ENCODE measurements at regions not wholly inside any gene's neighbourhood (a gene's known extent, or its start where the extent isn't known, plus 50 kb on each side); places are given as distances from the start of the nearest gene placed in this dataset.
"Not testable (repeated sequence)": the region's sequence is repeated elsewhere in the genome, so short reads cannot be mapped to it uniquely, and the experiment has no call there.

GRCh38 chr5:23411994-23412393 lies 95.4 kb upstream of the PRDM9 start:
- Histone ChIP-seq H3K36me3 (ENCODE audit: control insufficient read depth, insufficient read depth, low read length) (no peaks in the 10 kb centered on the region), H3K4me3 (ENCODE audit: low read depth in 2 of 2, low read length in 2 of 2) (no peak overlapping the region), H3K27me3 (ENCODE audit: control insufficient read depth, insufficient read depth, low read length) (no peaks in the 10 kb centered on the region), H3K9me3 (ENCODE audit: control insufficient read depth, insufficient read depth, low read depth, low read length) (no peaks in the 10 kb centered on the region), H3K27ac (ENCODE audit: low read length) (no peak overlapping the region), H3K4me1 (ENCODE audit: control insufficient read depth, insufficient read depth, low read length) (no peaks in the 10 kb centered on the region)
- ATAC-seq, result no peak
- in situ Hi-C loops (cut with HindIII; ENCODE audit: low pct_unique_long_range_greater_than_20kb, low sequenced_read_pairs), result no loop called here
- BruUV-seq (replicated peaks), result no TSS peak
- POLR2A ChIA-PET, result no interaction called here
- no peak for DNase-seq (ENCODE audit: low read depth, low spot score)
- TF ChIP-seq TCF7L2 (IDR thresholded peaks at IDR 0.05; ENCODE audit: low read depth, low read length) (no peak), SIN3A (IDR thresholded peaks at IDR 0.05; ENCODE audit: borderline replicate concordance, insufficient read depth, low read depth, low read length) (no peak), CTCF (IDR thresholded peaks at IDR 0.05) (no peak)
- intact Hi-C loops (cut with micrococcal nuclease; ENCODE audit: unreplicated experiment), result no loop called here
- CTCF ChIA-PET, result no interaction called here

GRCh38 chr5:23411200-23411599 lies 96.2 kb upstream of the PRDM9 start:
- TF ChIP-seq REST (IDR thresholded peaks at IDR 0.05; ENCODE audit: insufficient read depth in 1 of 2, low read depth in 2 of 2, low read length in 1 of 2) (no peak), TCF7L2 (IDR thresholded peaks at IDR 0.05; ENCODE audit: low read depth, low read length) (no peak), CTCF (IDR thresholded peaks at IDR 0.05) (no peak), POLR2AphosphoS5 (IDR thresholded peaks at IDR 0.05; ENCODE audit: low read depth, low read length) (no peak), SIN3A (IDR thresholded peaks at IDR 0.05; ENCODE audit: borderline replicate concordance, insufficient read depth, low read depth, low read length) (no peak)
- BruUV-seq (replicated peaks), result no TSS peak
- intact Hi-C loops (cut with micrococcal nuclease; ENCODE audit: unreplicated experiment), result no loop called here
- in situ Hi-C loops (cut with HindIII; ENCODE audit: low pct_unique_long_range_greater_than_20kb, low sequenced_read_pairs), result no loop called here
- Histone ChIP-seq H3K9me3 (ENCODE audit: control insufficient read depth, insufficient read depth, low read depth, low read length) (no peaks in the 10 kb centered on the region), H3K4me3 (ENCODE audit: low read depth in 2 of 2, low read length in 2 of 2) (no peak overlapping the region), H3K4me1 (ENCODE audit: control insufficient read depth, insufficient read depth, low read length) (no peaks in the 10 kb centered on the region), H3K27ac (ENCODE audit: low read length) (no peak overlapping the region), H3K36me3 (ENCODE audit: control insufficient read depth, insufficient read depth, low read length) (no peaks in the 10 kb centered on the region), H3K27me3 (ENCODE audit: control insufficient read depth, insufficient read depth, low read length) (no peaks in the 10 kb centered on the region)
- POLR2A ChIA-PET, result no interaction called here
- CTCF ChIA-PET, result no interaction called here
- no peak for ATAC-seq
- no peak for DNase-seq (ENCODE audit: low read depth, low spot score)

- POLR2A ChIA-PET; H3K27ac ChIP-seq (ENCODE audit: low read length); in situ Hi-C loops (cut with HindIII; ENCODE audit: low pct_unique_long_range_greater_than_20kb, low sequenced_read_pairs); CTCF ChIA-PET; H3K4me1 ChIP-seq (ENCODE audit: control insufficient read depth, insufficient read depth, low read length); BruUV-seq (replicated peaks); H3K9me3 ChIP-seq (ENCODE audit: control insufficient read depth, insufficient read depth, low read depth, low read length); H3K4me3 ChIP-seq (ENCODE audit: low read depth in 2 of 2, low read length in 2 of 2); H3K36me3 ChIP-seq (ENCODE audit: control insufficient read depth, insufficient read depth, low read length); intact Hi-C loops (cut with micrococcal nuclease; ENCODE audit: unreplicated experiment); ATAC-seq; DNase-seq (ENCODE audit: low read depth, low spot score); H3K27me3 ChIP-seq (ENCODE audit: control insufficient read depth, insufficient read depth, low read length): not testable (repeated sequence)
These were observed 96.6 kb upstream of the PRDM9 start for GRCh38 chr5:23410775-23411174.
